CD14-positive monocyte (primary cell): ENCODE measurements at regions not wholly inside any gene's neighbourhood (a gene's known extent, or its start where the extent isn't known, plus 50 kb on each side); places are given as distances from the start of the nearest gene placed in this dataset.

Experiments used
- DNase-seq, 3 donors: peaks; one replicate each; pipeline ENCODE4 v3.0.0-alpha.2; 2011 to 2022
- H2AFZ ChIP-seq: 2 replicates; pipeline ENCODE4 v1.6.0; 2012; ENCODE audit warnings: mild to moderate bottlenecking, low read depth, low read length, inconsistent platforms; ENCODE audit not compliant: insufficient read depth, poor library complexity, severe bottlenecking
- H3K27ac ChIP-seq, 2 donors: 1 replicate in 1 of 2; 2 replicates in 1 of 2; pipeline ENCODE4 v1.5.1; 2012 to 2013; ENCODE audit warnings: low read length in 2 of 2, control low read depth in 1 of 2, inconsistent platforms in 1 of 2, low read depth in 1 of 2, mild to moderate bottlenecking in 1 of 2
- H3K27me3 ChIP-seq, 2 donors: one replicate each; pipeline versions ENCODE4 v1.6.0 to v1.6.1; 2011 to 2013; ENCODE audit warnings: low read length in 2 of 2; ENCODE audit not compliant: control insufficient read depth in 2 of 2, insufficient read depth in 2 of 2
- H3K36me3 ChIP-seq, 2 donors: replicated peaks in 1 of 2; 1 replicate in 1 of 2; 2 replicates in 1 of 2; pipeline versions ENCODE4 v1.5.1 to v1.6.1; 2012 to 2013; ENCODE audit warnings: low read length in 2 of 2, control low read depth in 1 of 2, inconsistent platforms in 1 of 2, mild to moderate bottlenecking in 1 of 2; ENCODE audit not compliant: insufficient read depth in 2 of 2, control insufficient read depth in 1 of 2
- H3K4me1 ChIP-seq, 2 donors: 1 replicate in 1 of 2; 2 replicates in 1 of 2; pipeline versions ENCODE4 v1.5.1 to v1.6.1; 2012 to 2013; ENCODE audit warnings: low read length in 2 of 2, control low read depth in 1 of 2, inconsistent platforms in 1 of 2, mild to moderate bottlenecking in 1 of 2, moderate library complexity in 1 of 2; ENCODE audit not compliant: insufficient read depth in 2 of 2, control insufficient read depth in 1 of 2
- H3K4me2 ChIP-seq: replicated peaks from 2 replicates; pipeline ENCODE3; 2012; ENCODE audit warnings: low read length, moderate library complexity, mild to moderate bottlenecking; ENCODE audit not compliant: poor library complexity, severe bottlenecking; ENCODE audit errors: extremely low read depth
- H3K4me3 ChIP-seq, 3 experiments: fragments of 200-600 bp in 1 of 3; sonication (generic) in 1 of 3; replicated peaks in 1 of 3; 1 replicate in 2 of 3; 2 replicates in 1 of 3; pipeline ENCODE4 v1.5.1; 2011 to 2013; ENCODE audit warnings: low read length in 3 of 3, mild to moderate bottlenecking in 3 of 3, control low read depth in 2 of 3, low read depth in 2 of 3, inconsistent platforms in 1 of 3, moderate library complexity in 1 of 3
- H3K79me2 ChIP-seq: 2 replicates; pipeline ENCODE4 v1.6.0; 2012; ENCODE audit warnings: mild to moderate bottlenecking, control low read depth, inconsistent platforms, low read length, moderate library complexity; ENCODE audit not compliant: insufficient read depth
- H3K9ac ChIP-seq: 2 replicates; pipeline ENCODE4 v1.6.0; 2017; ENCODE audit warnings: low read length, mild to moderate bottlenecking; ENCODE audit not compliant: insufficient read depth, poor library complexity, severe bottlenecking
- H3K9me3 ChIP-seq, 2 donors: replicated peaks in 1 of 2; 1 replicate in 1 of 2; 2 replicates in 1 of 2; pipeline versions ENCODE4 v1.5.1 to v1.6.1; 2012 to 2013; ENCODE audit warnings: low read length in 2 of 2, control low read depth in 1 of 2; ENCODE audit not compliant: control insufficient read depth in 1 of 2, insufficient read depth in 1 of 2
- H4K20me1 ChIP-seq: 2 replicates; pipeline ENCODE4 v1.6.0; 2012; ENCODE audit warnings: mild to moderate bottlenecking, low read length, control low read depth, moderate library complexity; ENCODE audit not compliant: insufficient read depth
- H3K27ac Mint-ChIP-seq, 7 donors: one replicate each; pipeline ENCODE4 v1.8.0; 2020; ENCODE audit warnings: mild to moderate bottlenecking in 7 of 7, mixed read lengths in 7 of 7, moderate library complexity in 6 of 7, inconsistent platforms in 2 of 7
- H3K27me3 Mint-ChIP-seq, 3 donors: one replicate each; pipeline ENCODE4 v1.8.0; 2021 to 2022; ENCODE audit warnings: low read depth in 3 of 3, mild to moderate bottlenecking in 3 of 3, mixed read lengths in 3 of 3, moderate library complexity in 3 of 3, inconsistent platforms in 1 of 3
- H3K36me3 Mint-ChIP-seq, 2 donors: one replicate each; pipeline ENCODE4 v1.8.0; 2020; ENCODE audit warnings: mixed read lengths in 2 of 2, inconsistent platforms in 1 of 2, mild to moderate bottlenecking in 1 of 2
- H3K4me1 Mint-ChIP-seq: one replicate; pipeline ENCODE4 v1.8.0; 2020; ENCODE audit warnings: mild to moderate bottlenecking, mixed read lengths
- H3K4me3 Mint-ChIP-seq, 2 donors: one replicate each; pipeline ENCODE4 v1.8.0; 2020; ENCODE audit warnings: mild to moderate bottlenecking in 2 of 2, mixed read lengths in 2 of 2, moderate library complexity in 1 of 2
- H3K9me3 Mint-ChIP-seq, 7 donors: one replicate each; pipeline ENCODE4 v1.8.0; 2020 to 2022; ENCODE audit warnings: mixed read lengths in 7 of 7, mild to moderate bottlenecking in 6 of 7, moderate library complexity in 6 of 7, inconsistent platforms in 2 of 7
- WGBS: methylation state at CpG from one replicate; pipeline ENCODE4 v1.1.5; 2013; ENCODE audit warnings: missing lambda C conversion rate; ENCODE audit not compliant: insufficient coverage; 5-methylcytosine and 5-hydroxymethylcytosine counted together
- intact Hi-C, 2 donors: fragments of 100-400 bp; cut with micrococcal nuclease; formaldehyde crosslinking; loops; one replicate each; pipeline versions ENCODE4 v1.15.0 to v1.15.1; 2023
- TF ChIP-seq, protein P1 (sequence below): fragments of 200-600 bp; IDR thresholded peaks from one replicate; pipeline ENCODE4 v1.8.0; 2022; ENCODE audit warnings: antibody characterized with exemption, mild to moderate bottlenecking

GRCh38 chr9:36730414-36730813 is 157.7 kb downstream of the MELK start:
- TF ChIP-seq, protein P1, sequence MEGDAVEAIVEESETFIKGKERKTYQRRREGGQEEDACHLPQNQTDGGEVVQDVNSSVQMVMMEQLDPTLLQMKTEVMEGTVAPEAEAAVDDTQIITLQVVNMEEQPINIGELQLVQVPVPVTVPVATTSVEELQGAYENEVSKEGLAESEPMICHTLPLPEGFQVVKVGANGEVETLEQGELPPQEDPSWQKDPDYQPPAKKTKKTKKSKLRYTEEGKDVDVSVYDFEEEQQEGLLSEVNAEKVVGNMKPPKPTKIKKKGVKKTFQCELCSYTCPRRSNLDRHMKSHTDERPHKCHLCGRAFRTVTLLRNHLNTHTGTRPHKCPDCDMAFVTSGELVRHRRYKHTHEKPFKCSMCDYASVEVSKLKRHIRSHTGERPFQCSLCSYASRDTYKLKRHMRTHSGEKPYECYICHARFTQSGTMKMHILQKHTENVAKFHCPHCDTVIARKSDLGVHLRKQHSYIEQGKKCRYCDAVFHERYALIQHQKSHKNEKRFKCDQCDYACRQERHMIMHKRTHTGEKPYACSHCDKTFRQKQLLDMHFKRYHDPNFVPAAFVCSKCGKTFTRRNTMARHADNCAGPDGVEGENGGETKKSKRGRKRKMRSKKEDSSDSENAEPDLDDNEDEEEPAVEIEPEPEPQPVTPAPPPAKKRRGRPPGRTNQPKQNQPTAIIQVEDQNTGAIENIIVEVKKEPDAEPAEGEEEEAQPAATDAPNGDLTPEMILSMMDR: no peak
- no peaks in the 10 kb centered on the region for H3K36me3 Mint-ChIP-seq

GRCh38 chr9:36731068-36731956 is 158.6 kb downstream of the MELK start:
- Mint-ChIP-seq H3K36me3 (no peaks in the 10 kb centered on the region), H3K9me3 (peaks cover 0 to 6% (median 0%) of the 10 kb centered on the region in 7 donors), H3K27me3 (peaks cover 2 to 7% (median 7%) of the 10 kb centered on the region in 3 donors), H3K4me1 (peaks cover 7% of the 10 kb centered on the region), H3K27ac (peak overlapping the region in 6 of 7 donors; percentile 42 to 78 (median 74)), H3K4me3 (peak overlapping the region in 1 of 2 donors; percentile 55)
- Histone ChIP-seq H3K9ac (no peak overlapping the region), H3K4me1 (peaks cover 5 to 7% of the 10 kb centered on the region in 2 donors), H3K4me3 (no peak overlapping the region), H2AFZ (peak overlapping the region; percentile 66), H3K9me3 (no peaks in the 10 kb centered on the region), H3K36me3 (no peaks in the 10 kb centered on the region), H3K4me2 (peak overlapping the region; percentile 46), H3K79me2 (no peaks in the 10 kb centered on the region), H3K27me3 (no peaks in the 10 kb centered on the region), H4K20me1 (no peaks in the 10 kb centered on the region), H3K27ac (peak overlapping the region; percentile 42 to 47)
- WGBS: 70% methylated on average over 7 of the region's 10 CpGs
- intact Hi-C loops: no loop called here
- peak; percentile 46 to 80 (median 50) for DNase-seq
- TF ChIP-seq, protein P1: no peak

More at GRCh38 chr9:36730414-36730813, 157.7 kb downstream of the MELK start:
- Mint-ChIP-seq H3K4me3 (no peak overlapping the region), H3K9me3 (peaks cover 0 to 6% (median 0%) of the 10 kb centered on the region in 7 donors), H3K27me3 (peaks cover 2% of the 10 kb centered on the region in 3 donors), H3K4me1 (peaks cover 7% of the 10 kb centered on the region), H3K27ac (no peak overlapping the region)
- Histone ChIP-seq H3K4me3 (no peak overlapping the region), H3K79me2 (no peaks in the 10 kb centered on the region), H3K27ac (no peak overlapping the region), H3K9ac (no peak overlapping the region), H4K20me1 (no peaks in the 10 kb centered on the region), H3K4me1 (peaks cover 5 to 7% of the 10 kb centered on the region in 2 donors), H3K9me3 (no peaks in the 10 kb centered on the region), H3K27me3 (no peaks in the 10 kb centered on the region), H3K36me3 (no peaks in the 10 kb centered on the region), H2AFZ (no peak overlapping the region), H3K4me2 (no peak overlapping the region)
- DNase-seq: no peak
- 79% methylated on average over 5 of the region's 5 CpGs for WGBS
- intact Hi-C loops: no loop called here
